H9 (cell line): ENCODE measurements at regions not wholly inside any gene's neighbourhood (a gene's known extent, or its start where the extent isn't known, plus 50 kb on each side); places are given as distances from the start of the nearest gene placed in this dataset.

Experiments
- DNase-seq: peaks from one replicate; pipeline ENCODE4 v3.0.0-alpha.2; 2017
- H2AFZ ChIP-seq: one replicate; pipeline ENCODE4 v1.6.1; 2013; ENCODE audit warnings: mild to moderate bottlenecking, low read length, control low read depth, moderate library complexity
- H2AK5ac ChIP-seq: 2 replicates; pipeline ENCODE4 v1.6.1; 2013; ENCODE audit warnings: low read length, control low read depth, mixed read lengths; ENCODE audit not compliant: insufficient read length
- H2BK120ac ChIP-seq: one replicate; pipeline ENCODE4 v1.6.1; 2013; ENCODE audit warnings: low read depth, mild to moderate bottlenecking, low read length, control low read depth, inconsistent platforms; ENCODE audit not compliant: poor library complexity, severe bottlenecking
- H2BK12ac ChIP-seq: 2 replicates; pipeline ENCODE4 v1.6.1; 2013; ENCODE audit warnings: low read length, control low read depth, mixed read lengths, low read depth; ENCODE audit not compliant: insufficient read length
- H2BK15ac ChIP-seq: 2 replicates; pipeline ENCODE4 v1.6.1; 2013; ENCODE audit warnings: low read depth, low read length, control low read depth
- H2BK20ac ChIP-seq: one replicate; pipeline ENCODE4 v1.6.1; 2013; ENCODE audit warnings: low read depth, mild to moderate bottlenecking, low read length, control low read depth, inconsistent platforms; ENCODE audit not compliant: poor library complexity, severe bottlenecking
- H2BK5ac ChIP-seq: 2 replicates; pipeline ENCODE4 v1.6.1; 2013; ENCODE audit warnings: low read length, control low read depth, mixed read lengths; ENCODE audit not compliant: insufficient read length
- H3K14ac ChIP-seq: 2 replicates; pipeline ENCODE4 v1.6.1; 2013; ENCODE audit warnings: low read length, control low read depth; ENCODE audit not compliant: insufficient read depth
- H3K18ac ChIP-seq: 2 replicates; pipeline ENCODE4 v1.6.1; 2013; ENCODE audit warnings: low read depth, mild to moderate bottlenecking, mixed read lengths, low read length, control low read depth; ENCODE audit not compliant: insufficient read length
- H3K23ac ChIP-seq: 2 replicates; pipeline ENCODE4 v1.6.1; 2013; ENCODE audit warnings: low read length, control low read depth, mixed read lengths, low read depth; ENCODE audit not compliant: insufficient read length
- H3K23me2 ChIP-seq: 2 replicates; pipeline ENCODE4 v1.6.1; 2013; ENCODE audit warnings: low read depth, mild to moderate bottlenecking, mixed read lengths, low read length, control low read depth; ENCODE audit not compliant: insufficient read length, poor library complexity, severe bottlenecking
- H3K27ac ChIP-seq: 2 replicates; pipeline ENCODE4 v1.5.1; 2013; ENCODE audit warnings: low read length, control low read depth, mixed read lengths, low read depth; ENCODE audit not compliant: insufficient read length
- H3K27me3 ChIP-seq: 2 replicates; pipeline ENCODE4 v1.6.1; 2013; ENCODE audit warnings: low read length, control low read depth, inconsistent platforms; ENCODE audit not compliant: insufficient read depth
- H3K4ac ChIP-seq: 2 replicates; pipeline ENCODE4 v1.6.1; 2013; ENCODE audit warnings: low read depth, mild to moderate bottlenecking, control low read depth, inconsistent platforms, low read length, moderate library complexity
- H3K4me1 ChIP-seq: 2 replicates; pipeline ENCODE4 v1.6.1; 2013; ENCODE audit warnings: low read length, control low read depth, inconsistent platforms; ENCODE audit not compliant: insufficient read depth
- H3K4me2 ChIP-seq: 2 replicates; pipeline ENCODE4 v1.6.1; 2013; ENCODE audit warnings: low read length, control low read depth, mixed read lengths; ENCODE audit not compliant: insufficient read length, insufficient read depth
- H3K56ac ChIP-seq: 2 replicates; pipeline ENCODE4 v1.6.1; 2013; ENCODE audit warnings: low read depth, mild to moderate bottlenecking, mixed read lengths, low read length, control low read depth; ENCODE audit not compliant: insufficient read length
- H3K79me1 ChIP-seq: 2 replicates; pipeline ENCODE4 v1.6.1; 2013; ENCODE audit warnings: low read depth, mild to moderate bottlenecking, moderate library complexity, low read length, control low read depth, inconsistent platforms; ENCODE audit not compliant: insufficient read depth, poor library complexity, severe bottlenecking
- H3K79me2 ChIP-seq: 2 replicates; pipeline ENCODE4 v1.6.1; 2013; ENCODE audit warnings: low read length, control low read depth, inconsistent platforms; ENCODE audit not compliant: insufficient read depth
- H3K9ac ChIP-seq: 2 replicates; pipeline ENCODE4 v1.6.1; 2013; ENCODE audit warnings: low read length, control low read depth, mixed read lengths; ENCODE audit not compliant: insufficient read length; ENCODE audit errors: extremely low read depth
- H3K9me3 ChIP-seq: one replicate; pipeline ENCODE4 v1.6.1; 2013; ENCODE audit warnings: low read depth, low read length, inconsistent platforms; ENCODE audit not compliant: control insufficient read depth
- H3T11ph ChIP-seq: one replicate; pipeline ENCODE4 v1.6.1; 2013; ENCODE audit warnings: mild to moderate bottlenecking, low read length, control low read depth, inconsistent platforms
- H4K20me1 ChIP-seq: one replicate; pipeline ENCODE4 v1.6.1; 2013; ENCODE audit not compliant: control insufficient read depth, insufficient read length, insufficient read depth
- H4K5ac ChIP-seq: 2 replicates; pipeline ENCODE4 v1.6.1; 2013; ENCODE audit warnings: low read depth, mild to moderate bottlenecking, mixed read lengths, low read length, control low read depth; ENCODE audit not compliant: insufficient read length
- H4K8ac ChIP-seq: replicated peaks from 2 replicates; pipeline ENCODE4 v1.6.1; 2013; ENCODE audit warnings: low read length, control low read depth, mixed read lengths, low read depth; ENCODE audit not compliant: insufficient read length
- H4K91ac ChIP-seq: 2 replicates; pipeline ENCODE4 v1.6.1; 2013; ENCODE audit warnings: low read depth, mild to moderate bottlenecking, moderate library complexity, mixed read lengths, low read length, control low read depth; ENCODE audit not compliant: insufficient read length
- H3K27ac Mint-ChIP-seq, 3 experiments: 2 replicates in 2 of 3; 3 replicates in 1 of 3; pipeline ENCODE4 v1.8.0; 2020 to 2021; ENCODE audit warnings: mixed read lengths in 3 of 3, mild to moderate bottlenecking in 1 of 3, moderate library complexity in 1 of 3
- H3K27me3 Mint-ChIP-seq: 2 replicates; pipeline ENCODE4 v1.8.0; 2021; ENCODE audit warnings: low read depth, mild to moderate bottlenecking, moderate library complexity, mixed read lengths
- H3K36me3 Mint-ChIP-seq, 3 experiments: 2 replicates in 2 of 3; 3 replicates in 1 of 3; pipeline ENCODE4 v1.8.0; 2020 to 2021; ENCODE audit warnings: low read depth in 3 of 3, mixed read lengths in 3 of 3; ENCODE audit not compliant: insufficient read depth in 1 of 3
- H3K4me1 Mint-ChIP-seq, 2 experiments: 2 replicates each; pipeline ENCODE4 v1.8.0; 2020; ENCODE audit warnings: mixed read lengths in 2 of 2
- H3K4me3 Mint-ChIP-seq, 2 experiments: 2 replicates in 1 of 2; 3 replicates in 1 of 2; pipeline ENCODE4 v1.8.0; 2020 to 2021; ENCODE audit warnings: mild to moderate bottlenecking in 2 of 2, mixed read lengths in 2 of 2, moderate library complexity in 1 of 2
- H3K9me3 Mint-ChIP-seq, 2 experiments: 2 replicates in 1 of 2; 3 replicates in 1 of 2; pipeline ENCODE4 v1.8.0; 2020; ENCODE audit warnings: mild to moderate bottlenecking in 2 of 2, mixed read lengths in 2 of 2, moderate library complexity in 1 of 2
- WGBS: extraction: QIAGEN DNeasy Blood & Tissue Kit; methylation state at CpG from one replicate; pipeline ENCODE4 v1.1.7; 2013; ENCODE audit warnings: missing lambda C conversion rate, low lambda C conversion rate, mixed read lengths; ENCODE audit not compliant: insufficient read length; ENCODE audit errors: extremely low coverage; 5-methylcytosine and 5-hydroxymethylcytosine counted together
- TF ChIP-seq, protein P1 (sequence below): fragments of 200-600 bp; sonication (generic); conservative IDR thresholded peaks from 3 replicates; pipeline ENCODE4 v1.8.0; 2021; ENCODE audit warnings: antibody characterized with exemption, mild to moderate bottlenecking

DNA sequence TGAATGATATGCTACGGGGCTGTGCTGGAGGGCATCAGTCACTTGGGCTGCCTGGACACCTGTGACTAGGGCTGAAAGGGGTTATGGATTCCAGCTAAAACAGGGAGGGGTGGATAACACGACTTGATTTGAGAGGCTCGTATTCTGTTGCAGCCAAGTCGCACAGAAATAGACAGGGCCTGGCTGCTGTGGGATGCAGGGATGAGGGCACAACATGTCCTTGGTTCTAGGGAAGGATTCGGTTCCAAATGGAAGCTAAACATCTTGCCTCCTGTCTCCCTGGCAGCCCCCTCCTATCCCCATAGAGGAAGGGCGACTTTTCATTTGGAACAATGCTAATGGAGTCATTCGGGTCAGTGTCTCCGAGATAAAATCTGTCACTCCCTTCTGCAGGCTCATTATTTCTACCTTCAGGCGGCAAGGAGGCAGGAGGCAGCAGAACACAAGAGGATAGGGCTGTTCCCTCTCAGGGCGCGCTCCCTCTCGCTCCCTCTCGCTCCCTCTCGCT lies 433.8 kb upstream of the RBMS3 start:
- H3K18ac ChIP-seq: no peak overlapping the region
- no peak overlapping the region for H3T11ph ChIP-seq
- no peak overlapping the region for H4K8ac ChIP-seq
- H3K14ac ChIP-seq: no peak overlapping the region
- no peaks in the 10 kb centered on the region for H3K27me3 ChIP-seq
- no peak overlapping the region for H2BK120ac ChIP-seq
- H3K27ac ChIP-seq: no peak overlapping the region
- no peak overlapping the region for H4K91ac ChIP-seq
- Mint-ChIP-seq H3K4me1 (peaks cover 14 to 19% of the 10 kb centered on the region in 2 experiments), H3K36me3 (no peaks in the 10 kb centered on the region), H3K4me3 (peak overlapping the region in 1 of 2 experiments; percentile 54; a peak in 2 of 5 replicates), H3K9me3 (no peaks in the 10 kb centered on the region), H3K27ac (no peak overlapping the region), H3K27me3 (no peaks in the 10 kb centered on the region; the same call in none of the 2 replicates)
- no peak overlapping the region for H3K4ac ChIP-seq
- H3K9ac ChIP-seq: no peak overlapping the region
- no peak overlapping the region for H2BK15ac ChIP-seq
- H3K56ac ChIP-seq: no peak overlapping the region
- H3K79me1 ChIP-seq: no peaks in the 10 kb centered on the region
- WGBS: no CpG with 5 or more reads among the region's 14 CpGs
- DNase-seq: no peak
- H2BK20ac ChIP-seq: no peak overlapping the region
- no peak overlapping the region for H3K23ac ChIP-seq
- no peaks in the 10 kb centered on the region for H4K20me1 ChIP-seq
- no peak overlapping the region for H2BK5ac ChIP-seq
- no peak overlapping the region for H2AK5ac ChIP-seq
- no peak overlapping the region for H4K5ac ChIP-seq
- peak overlapping the region; percentile 34 for H3K4me2 ChIP-seq
- H3K79me2 ChIP-seq: no peaks in the 10 kb centered on the region
- H3K23me2 ChIP-seq: no peaks in the 10 kb centered on the region
- H3K4me1 ChIP-seq: no peaks in the 10 kb centered on the region; the same call in 1 of the 2 replicates
- peak overlapping the region; percentile 10 for H2AFZ ChIP-seq
- H3K9me3 ChIP-seq: no peaks in the 10 kb centered on the region
- no peak overlapping the region for H2BK12ac ChIP-seq
- TF ChIP-seq, protein P1, sequence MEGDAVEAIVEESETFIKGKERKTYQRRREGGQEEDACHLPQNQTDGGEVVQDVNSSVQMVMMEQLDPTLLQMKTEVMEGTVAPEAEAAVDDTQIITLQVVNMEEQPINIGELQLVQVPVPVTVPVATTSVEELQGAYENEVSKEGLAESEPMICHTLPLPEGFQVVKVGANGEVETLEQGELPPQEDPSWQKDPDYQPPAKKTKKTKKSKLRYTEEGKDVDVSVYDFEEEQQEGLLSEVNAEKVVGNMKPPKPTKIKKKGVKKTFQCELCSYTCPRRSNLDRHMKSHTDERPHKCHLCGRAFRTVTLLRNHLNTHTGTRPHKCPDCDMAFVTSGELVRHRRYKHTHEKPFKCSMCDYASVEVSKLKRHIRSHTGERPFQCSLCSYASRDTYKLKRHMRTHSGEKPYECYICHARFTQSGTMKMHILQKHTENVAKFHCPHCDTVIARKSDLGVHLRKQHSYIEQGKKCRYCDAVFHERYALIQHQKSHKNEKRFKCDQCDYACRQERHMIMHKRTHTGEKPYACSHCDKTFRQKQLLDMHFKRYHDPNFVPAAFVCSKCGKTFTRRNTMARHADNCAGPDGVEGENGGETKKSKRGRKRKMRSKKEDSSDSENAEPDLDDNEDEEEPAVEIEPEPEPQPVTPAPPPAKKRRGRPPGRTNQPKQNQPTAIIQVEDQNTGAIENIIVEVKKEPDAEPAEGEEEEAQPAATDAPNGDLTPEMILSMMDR: no peak
